Naive B cell (primary cell): ENCODE measurements at regions not wholly inside any gene's neighbourhood (a gene's known extent, or its start where the extent isn't known, plus 50 kb on each side); places are given as distances from the start of the nearest gene placed in this dataset.

Experiments
- ATAC-seq, 2 donors: fragments of 150-1000 bp; cut with Tn5 transposase; 2 replicates each; pipeline ENCODE4 v1.10.0; 2021; ENCODE audit warnings: low read depth in 2 of 2, mild to moderate bottlenecking in 2 of 2, moderate library complexity in 2 of 2
- DNase-seq: peaks from one replicate; pipeline ENCODE4 v3.0.0; 2022
- H3K27ac Mint-ChIP-seq, 6 donors: one replicate each; pipeline ENCODE4 v1.8.0; 2020 to 2022; ENCODE audit warnings: mild to moderate bottlenecking in 6 of 6, mixed read lengths in 6 of 6, moderate library complexity in 5 of 6, inconsistent platforms in 2 of 6
- H3K27me3 Mint-ChIP-seq, 3 donors: one replicate each; pipeline ENCODE4 v1.8.0; 2021 to 2022; ENCODE audit warnings: mixed read lengths in 3 of 3, mild to moderate bottlenecking in 1 of 3
- H3K36me3 Mint-ChIP-seq, 2 donors: one replicate each; pipeline ENCODE4 v1.8.0; 2020 to 2022; ENCODE audit warnings: mixed read lengths in 2 of 2, inconsistent platforms in 1 of 2, mild to moderate bottlenecking in 1 of 2
- H3K4me1 Mint-ChIP-seq, 3 donors: one replicate each; pipeline ENCODE4 v1.8.0; 2020 to 2022; ENCODE audit warnings: mixed read lengths in 3 of 3, inconsistent platforms in 1 of 3, mild to moderate bottlenecking in 1 of 3, moderate library complexity in 1 of 3
- H3K4me3 Mint-ChIP-seq, 8 donors: one replicate each; pipeline ENCODE4 v1.8.0; 2020 to 2022; ENCODE audit warnings: mild to moderate bottlenecking in 8 of 8, mixed read lengths in 8 of 8, moderate library complexity in 8 of 8, inconsistent platforms in 2 of 8
- H3K9me3 Mint-ChIP-seq, 7 donors: one replicate each; pipeline ENCODE4 v1.8.0; 2020 to 2022; ENCODE audit warnings: mixed read lengths in 7 of 7, mild to moderate bottlenecking in 5 of 7, inconsistent platforms in 2 of 7, moderate library complexity in 1 of 7

DNA sequence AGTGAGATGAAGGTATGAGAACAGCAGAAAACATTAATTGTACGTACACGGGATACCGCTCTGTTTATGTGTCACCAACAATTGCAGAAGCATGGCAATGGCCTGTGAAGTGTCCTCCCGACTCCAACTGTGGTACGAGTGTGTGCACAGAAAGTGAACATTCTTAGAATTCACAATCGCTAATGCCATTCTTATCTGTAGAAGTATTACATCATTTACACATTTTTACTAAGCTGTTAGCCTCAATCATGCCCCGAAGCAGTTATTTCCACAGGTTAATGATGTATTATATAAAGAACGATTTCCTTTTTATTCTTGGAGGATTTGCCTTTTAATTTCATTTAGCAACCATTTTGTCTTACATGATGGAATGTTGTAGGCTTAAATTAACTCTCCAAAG, 103.4 kb downstream of the EVX1 start:
- Mint-ChIP-seq H3K9me3 (peaks cover 0 to 2% (median 0%) of the 10 kb centered on the region in 7 donors), H3K4me1 (no peaks in the 10 kb centered on the region), H3K4me3 (no peak overlapping the region), H3K27me3 (peaks cover 33 to 51% (median 40%) of the 10 kb centered on the region in 3 donors), H3K36me3 (no peaks in the 10 kb centered on the region), H3K27ac (no peak overlapping the region)
- ATAC-seq (no peak), DNase-seq (no peak)

DNA sequence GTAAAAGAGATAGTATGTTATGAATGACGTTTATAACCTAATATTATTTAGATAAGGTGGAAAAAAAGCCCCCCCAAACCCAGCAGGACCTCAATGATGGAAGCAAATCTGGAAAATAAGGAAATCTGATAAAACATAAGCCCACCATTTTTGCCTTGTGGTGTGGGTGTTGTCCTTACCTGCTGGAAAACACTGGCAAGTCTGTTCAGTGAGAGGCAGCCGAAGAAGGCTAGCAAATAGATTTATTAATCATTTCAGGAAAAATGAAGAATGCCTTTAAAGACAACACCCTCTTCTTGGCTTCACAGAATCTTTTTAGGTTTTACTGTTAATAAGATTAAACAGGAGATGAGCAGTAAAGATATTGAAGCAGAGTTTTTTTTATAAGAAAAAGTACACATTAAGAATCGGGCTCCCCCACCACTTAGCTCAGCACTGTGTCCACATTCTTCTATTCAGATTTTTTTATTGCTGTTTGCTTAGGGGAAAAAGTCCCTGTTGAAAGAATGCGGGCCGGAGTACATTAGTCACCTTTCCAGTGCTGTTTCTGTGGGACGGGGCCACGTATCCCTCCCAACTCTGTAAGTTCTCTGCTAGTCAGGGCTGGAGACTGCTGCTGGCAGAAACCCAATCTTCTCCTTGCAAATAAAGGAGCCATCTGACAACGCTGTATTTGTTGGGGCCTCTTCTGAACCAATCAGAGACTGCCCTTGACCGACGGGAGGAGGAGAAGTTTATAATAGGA, 104.1 kb downstream of the EVX1 start:
- no peak for DNase-seq
- no peak overlapping the region for H3K4me3 Mint-ChIP-seq
- H3K9me3 Mint-ChIP-seq = peaks cover 0 to 2% (median 0%) of the 10 kb centered on the region in 7 donors
- no peaks in the 10 kb centered on the region for H3K4me1 Mint-ChIP-seq
- H3K27me3 Mint-ChIP-seq = peaks cover 35 to 45% (median 38%) of the 10 kb centered on the region in 3 donors
- no peaks in the 10 kb centered on the region for H3K36me3 Mint-ChIP-seq
- no peak overlapping the region for H3K27ac Mint-ChIP-seq
- no peak for ATAC-seq

DNA sequence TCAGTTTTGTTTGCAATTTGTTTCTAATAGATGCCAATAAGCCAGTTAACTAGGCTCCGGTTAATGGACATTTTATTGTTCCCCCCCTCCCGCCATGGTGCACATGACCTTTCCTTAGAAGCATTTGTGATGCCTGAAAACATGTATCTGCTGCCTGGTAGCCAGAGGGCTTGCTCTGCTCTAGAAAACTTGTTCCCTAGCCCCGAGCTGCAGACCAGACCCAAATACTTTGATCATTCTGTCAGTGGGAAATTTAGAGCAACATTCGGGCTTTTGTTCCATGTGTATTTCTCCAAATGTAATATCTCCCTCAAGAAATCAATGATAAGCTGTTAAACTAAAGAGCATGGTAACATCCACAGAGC, 104.7 kb downstream of the EVX1 start:
- Mint-ChIP-seq H3K27me3 (peaks cover 30 to 39% (median 38%) of the 10 kb centered on the region in 3 donors), H3K27ac (no peak overlapping the region), H3K36me3 (no peaks in the 10 kb centered on the region), H3K9me3 (peaks cover 0 to 2% (median 0%) of the 10 kb centered on the region in 7 donors), H3K4me1 (no peaks in the 10 kb centered on the region), H3K4me3 (no peak overlapping the region)
- no peak for DNase-seq
- no peak for ATAC-seq

DNA sequence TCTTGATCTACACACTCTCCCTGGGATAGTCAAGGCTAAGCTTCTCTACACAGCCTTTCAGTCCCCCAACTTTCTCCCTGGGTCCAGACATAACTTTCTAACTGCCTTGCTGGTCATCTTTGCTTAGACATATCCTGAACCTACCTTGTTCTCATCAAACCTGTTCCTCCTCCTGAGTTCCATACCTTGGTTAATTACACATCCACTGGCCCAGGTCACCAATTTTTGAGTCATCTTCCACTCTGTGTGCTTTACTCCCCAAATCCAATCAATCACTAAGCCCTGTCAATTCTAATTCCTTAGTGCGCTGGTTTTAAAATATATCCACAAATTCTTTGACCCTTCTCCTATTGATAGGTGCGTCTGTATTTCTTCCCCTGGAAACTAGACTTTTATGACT, 107.0 kb downstream of the EVX1 start:
- no peak overlapping the region for H3K4me3 Mint-ChIP-seq
- no peaks in the 10 kb centered on the region for H3K4me1 Mint-ChIP-seq
- H3K9me3 Mint-ChIP-seq = peaks cover 0 to 2% (median 0%) of the 10 kb centered on the region in 7 donors
- ATAC-seq (no peak), DNase-seq (no peak)
- H3K36me3 Mint-ChIP-seq = no peaks in the 10 kb centered on the region
- peaks cover 33 to 39% (median 35%) of the 10 kb centered on the region in 3 donors for H3K27me3 Mint-ChIP-seq
- H3K27ac Mint-ChIP-seq = peak overlapping the region in 1 of 6 donors; percentile 9

DNA sequence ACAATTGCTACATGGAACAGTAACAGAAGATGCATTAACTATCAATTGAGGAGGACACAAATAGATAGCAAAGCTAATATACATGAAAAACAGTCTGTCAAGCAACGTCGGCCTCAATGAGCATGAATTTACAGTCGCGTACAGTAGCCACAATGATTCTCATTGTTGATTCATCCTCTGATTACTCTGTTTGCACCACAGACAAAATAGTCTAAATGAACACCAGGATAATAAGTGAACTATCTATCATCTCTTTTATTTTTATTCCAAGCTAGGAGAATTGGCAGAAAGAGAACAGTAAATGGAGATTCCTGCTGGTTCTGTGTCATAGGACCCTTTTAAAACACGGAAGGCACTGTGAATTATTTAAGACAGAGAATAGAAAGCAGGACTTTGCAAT, 108.5 kb downstream of the EVX1 start:
- no peaks in the 10 kb centered on the region for H3K4me1 Mint-ChIP-seq
- H3K4me3 Mint-ChIP-seq = no peak overlapping the region

DNA sequence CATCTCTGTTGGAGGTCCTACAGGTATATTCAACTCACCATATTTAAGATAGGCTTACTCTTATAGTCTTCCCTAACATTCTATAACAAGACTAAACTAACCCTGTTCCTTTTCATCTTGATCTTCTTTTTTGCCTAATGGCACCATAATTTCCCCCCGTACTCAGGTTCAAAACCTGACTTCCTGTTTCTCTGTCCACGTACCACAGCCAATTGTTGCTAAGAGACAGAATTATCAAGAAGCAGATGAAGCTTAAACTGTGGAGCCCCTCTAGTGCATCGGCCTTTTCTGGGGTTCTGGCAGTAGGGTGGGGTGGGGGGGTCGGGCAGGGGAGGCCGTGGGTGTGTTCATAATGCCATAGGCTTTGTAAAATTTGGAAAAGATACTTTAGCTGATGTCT, 109.2 kb downstream of the EVX1 start:
- H3K27me3 Mint-ChIP-seq = peaks cover 28 to 39% (median 35%) of the 10 kb centered on the region in 3 donors
- peaks cover 0 to 2% (median 0%) of the 10 kb centered on the region in 7 donors for H3K9me3 Mint-ChIP-seq
- ATAC-seq (no peak), DNase-seq (no peak)
- H3K27ac Mint-ChIP-seq = no peak overlapping the region
- no peak overlapping the region for H3K4me3 Mint-ChIP-seq
- H3K36me3 Mint-ChIP-seq = no peaks in the 10 kb centered on the region
- no peaks in the 10 kb centered on the region for H3K4me1 Mint-ChIP-seq

More for the DNA sequence above, 108.5 kb downstream of the EVX1 start:
- no peak for ATAC-seq
- Mint-ChIP-seq H3K27ac (no peak overlapping the region), H3K36me3 (no peaks in the 10 kb centered on the region), H3K9me3 (peaks cover 0 to 2% (median 0%) of the 10 kb centered on the region in 7 donors), H3K27me3 (peaks cover 25 to 39% (median 35%) of the 10 kb centered on the region in 3 donors)
- DNase-seq = no peak

DNA sequence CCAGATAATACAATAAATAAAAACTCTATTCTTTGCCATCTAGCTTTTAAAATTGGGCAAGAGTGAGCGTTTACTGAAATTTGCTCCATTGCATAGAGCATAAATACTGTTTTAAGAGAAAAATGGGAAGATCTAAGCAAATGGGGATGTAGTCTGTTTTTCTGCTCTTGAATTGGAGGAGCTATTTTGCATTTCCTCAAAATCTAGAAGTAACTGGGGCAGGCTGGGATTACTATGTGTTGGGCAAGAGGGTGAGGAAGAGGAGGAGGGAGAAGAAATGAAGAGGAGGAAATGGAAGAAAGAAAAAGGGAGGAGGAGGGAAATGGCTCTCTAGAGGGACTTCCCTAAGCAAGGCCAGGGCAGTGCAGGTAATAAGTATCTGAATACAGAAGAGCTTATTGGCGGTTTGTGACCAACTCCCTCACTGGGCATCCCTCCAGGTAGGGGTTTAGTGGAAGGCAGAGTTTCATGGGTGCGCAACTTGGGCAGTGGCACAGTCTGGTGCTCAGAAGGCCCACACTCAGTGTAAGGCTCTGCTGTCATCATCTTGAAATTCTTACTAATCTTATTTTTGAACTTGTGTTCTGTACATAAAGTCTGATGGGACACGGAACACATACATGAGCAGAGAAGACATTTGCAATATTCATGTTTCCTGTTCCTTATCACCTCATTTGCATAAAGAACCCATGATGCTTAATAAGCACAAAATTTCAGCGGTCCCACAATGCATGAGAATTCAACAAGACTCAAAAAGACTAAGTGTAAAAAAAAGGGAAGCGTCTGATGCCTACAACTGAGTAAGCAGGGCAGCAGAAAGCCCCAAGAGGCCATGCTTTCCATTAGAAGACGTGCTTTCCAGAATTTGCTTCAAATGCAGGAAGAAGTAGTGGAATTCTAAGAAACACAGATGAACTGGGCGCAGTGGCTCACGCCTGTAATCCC, 116.9 kb downstream of the EVX1 start:
- peaks cover 11 to 27% (median 16%) of the 10 kb centered on the region in 3 donors for H3K27me3 Mint-ChIP-seq
- no peaks in the 10 kb centered on the region for H3K9me3 Mint-ChIP-seq
- ATAC-seq (no peak), DNase-seq (no peak)
- H3K27ac Mint-ChIP-seq = no peak overlapping the region
- no peaks in the 10 kb centered on the region for H3K36me3 Mint-ChIP-seq
- H3K4me3 Mint-ChIP-seq = no peak overlapping the region
- H3K4me1 Mint-ChIP-seq = no peaks in the 10 kb centered on the region

DNA sequence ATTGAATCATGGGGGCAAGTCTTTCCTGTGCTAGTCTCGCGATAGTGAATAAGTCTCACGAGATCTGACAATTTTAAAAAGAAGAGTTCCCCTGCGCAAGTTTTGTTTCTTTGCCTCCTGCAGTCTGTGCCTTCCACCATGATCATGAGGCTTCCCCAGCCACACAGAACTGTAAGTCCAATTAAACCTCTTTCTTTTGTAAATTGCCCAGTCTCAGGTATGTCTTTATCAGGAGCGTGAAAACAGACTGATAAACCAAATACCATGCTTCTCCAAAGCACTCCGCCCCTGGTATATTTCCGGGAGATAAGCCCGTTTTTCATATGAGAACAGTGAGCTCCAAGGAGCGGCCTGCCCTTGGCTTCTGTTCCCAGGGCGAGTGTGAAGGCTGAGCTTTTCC, 118.9 kb downstream of the EVX1 start:
- Mint-ChIP-seq H3K9me3 (no peaks in the 10 kb centered on the region), H3K4me3 (no peak overlapping the region), H3K4me1 (no peaks in the 10 kb centered on the region), H3K36me3 (no peaks in the 10 kb centered on the region), H3K27me3 (peaks cover 8 to 27% (median 16%) of the 10 kb centered on the region in 3 donors), H3K27ac (no peak overlapping the region)
- ATAC-seq (no peak), DNase-seq (no peak)

DNA sequence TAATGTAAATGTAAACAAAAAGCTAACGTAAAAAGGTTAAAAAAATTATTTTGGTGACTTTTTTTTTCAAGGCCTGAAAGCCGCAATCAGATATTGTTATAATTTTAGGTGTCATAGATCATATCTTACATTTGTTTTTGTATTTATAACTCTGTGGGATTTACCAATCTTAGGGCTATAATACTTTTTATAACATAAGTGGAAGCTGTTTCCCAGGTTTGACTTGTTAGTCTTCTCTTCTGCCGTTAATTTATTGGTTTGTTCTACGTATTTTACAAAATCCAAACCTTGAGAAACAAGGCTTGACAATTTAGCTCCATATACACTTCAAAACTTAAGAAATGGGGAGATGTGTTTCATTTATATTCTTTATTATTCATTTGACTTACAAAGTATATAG, 119.4 kb downstream of the EVX1 start:
- Mint-ChIP-seq H3K27me3 (peaks cover 7 to 26% (median 14%) of the 10 kb centered on the region in 3 donors), H3K4me1 (no peaks in the 10 kb centered on the region), H3K4me3 (no peak overlapping the region), H3K9me3 (no peaks in the 10 kb centered on the region), H3K36me3 (no peaks in the 10 kb centered on the region), H3K27ac (no peak overlapping the region)
- ATAC-seq (no peak), DNase-seq (no peak)

DNA sequence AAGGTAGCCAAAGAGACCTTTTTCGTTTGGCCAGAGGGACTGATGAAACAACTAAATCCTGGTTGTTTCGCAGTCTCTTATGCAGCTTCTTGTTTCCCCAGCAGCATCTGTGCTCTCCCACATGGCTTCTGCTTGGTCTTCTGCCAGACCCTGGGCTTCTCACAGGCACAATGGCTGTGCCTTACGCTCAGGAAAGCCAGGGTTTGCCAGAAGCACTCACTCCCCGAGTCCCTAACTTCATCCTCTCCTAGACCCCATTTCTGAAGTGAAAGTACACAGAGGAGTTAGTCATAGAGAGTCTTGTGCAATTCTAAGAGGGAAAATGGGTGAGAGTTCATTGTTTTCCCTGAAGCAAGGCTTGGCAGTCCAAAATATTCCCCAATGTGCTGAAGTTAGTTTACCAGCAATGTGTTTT, 121.7 kb downstream of the EVX1 start:
- H3K27ac Mint-ChIP-seq = no peak overlapping the region
- no peak overlapping the region for H3K4me3 Mint-ChIP-seq
- DNase-seq (no peak), ATAC-seq (no peak)
- H3K9me3 Mint-ChIP-seq = no peaks in the 10 kb centered on the region
- H3K4me1 Mint-ChIP-seq = no peaks in the 10 kb centered on the region
- no peaks in the 10 kb centered on the region for H3K36me3 Mint-ChIP-seq
- peaks cover 0 to 4% (median 0%) of the 10 kb centered on the region in 3 donors for H3K27me3 Mint-ChIP-seq

DNA sequence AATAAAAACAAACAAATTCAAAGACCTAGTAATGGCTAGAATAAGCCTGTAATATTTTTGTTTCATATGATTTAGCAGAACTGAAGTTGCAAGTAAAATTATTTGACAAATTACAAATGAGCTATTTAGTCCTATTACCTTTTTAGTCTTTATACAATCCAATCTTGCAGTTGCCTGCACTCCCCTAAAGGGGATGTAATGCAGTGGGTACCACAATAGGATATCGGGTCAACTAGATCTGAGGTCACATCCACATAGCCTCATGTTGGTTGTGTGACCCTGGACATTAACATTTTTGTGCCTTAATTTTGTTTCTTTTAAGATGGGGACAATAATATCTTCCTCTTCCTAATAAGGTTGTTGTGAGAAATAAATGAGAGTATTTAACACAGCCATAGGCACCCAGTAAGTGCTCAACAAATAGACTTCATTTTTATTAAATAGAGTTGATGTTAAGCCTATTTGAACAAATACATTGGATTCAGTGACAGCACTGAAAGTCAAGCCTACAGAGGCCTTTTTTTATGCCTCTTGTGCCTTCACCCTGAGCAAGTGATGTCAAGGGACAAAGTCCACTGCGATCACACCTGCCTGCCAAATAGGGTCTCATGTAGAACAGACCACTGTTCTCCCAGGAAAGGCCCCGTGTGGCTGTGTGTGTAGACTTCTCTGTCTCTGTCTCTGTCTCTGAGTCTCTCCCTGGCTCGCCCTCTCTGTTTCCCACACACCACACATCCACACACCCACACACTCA, 124.8 kb downstream of the EVX1 start:
- no peaks in the 10 kb centered on the region for H3K9me3 Mint-ChIP-seq
- H3K27ac Mint-ChIP-seq = no peak overlapping the region
- ATAC-seq (no peak), DNase-seq (no peak)
- no peaks in the 10 kb centered on the region for H3K27me3 Mint-ChIP-seq
- no peak overlapping the region for H3K4me3 Mint-ChIP-seq
- no peaks in the 10 kb centered on the region for H3K36me3 Mint-ChIP-seq
- H3K4me1 Mint-ChIP-seq = peaks cover 0 to 5% (median 3%) of the 10 kb centered on the region in 3 donors

DNA sequence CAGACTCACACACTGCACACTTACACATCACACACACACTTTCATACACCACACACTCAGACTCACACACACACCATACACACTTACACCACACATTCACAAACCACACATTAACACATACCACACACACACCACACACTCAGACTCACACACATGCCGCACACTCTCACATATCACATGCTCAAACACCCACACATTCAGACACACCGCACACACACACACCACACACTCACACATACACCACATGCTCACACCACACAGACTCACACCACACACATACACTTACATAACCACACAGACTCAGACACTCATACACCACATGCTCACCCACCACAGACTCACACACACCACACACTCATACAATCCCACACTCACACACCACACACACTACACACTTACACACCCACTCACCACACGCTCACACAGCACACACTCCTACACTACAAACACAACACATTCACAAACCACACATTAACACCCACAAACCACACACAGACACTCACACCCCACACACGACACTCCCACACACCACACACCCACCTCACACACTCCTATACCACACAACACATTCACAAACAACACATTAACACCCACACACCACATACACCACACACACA, 125.4 kb downstream of the EVX1 start:
- H3K27ac Mint-ChIP-seq = no peak overlapping the region
- DNase-seq = no peak
- no peak for ATAC-seq
- no peaks in the 10 kb centered on the region for H3K9me3 Mint-ChIP-seq
- H3K4me1 Mint-ChIP-seq = peaks cover 0 to 10% (median 3%) of the 10 kb centered on the region in 3 donors
- no peak overlapping the region for H3K4me3 Mint-ChIP-seq
- no peaks in the 10 kb centered on the region for H3K36me3 Mint-ChIP-seq
- H3K27me3 Mint-ChIP-seq = peaks cover 0 to 4% (median 0%) of the 10 kb centered on the region in 3 donors
